Thyroid gland (tissue), 4 donors: ENCODE measurements at regions not wholly inside any gene's neighbourhood (a gene's known extent, or its start where the extent isn't known, plus 50 kb on each side); places are given as distances from the start of the nearest gene placed in this dataset.
"Not testable (repeated sequence)": the region's sequence is repeated elsewhere in the genome, so short reads cannot be mapped to it uniquely, and the experiment has no call there.

Experiments
- DNase-seq, 2 donors: peaks; one replicate each; pipeline ENCODE4 v3.0.0-alpha.2; 2019
- H3K27ac ChIP-seq, 3 donors: fragments of 200-600 bp; sonication (generic); 1 replicate in 2 of 3; 2 replicates in 1 of 3; pipeline ENCODE4 v1.5.1; 2016 to 2019; ENCODE audit warnings: mild to moderate bottlenecking in 1 of 3, moderate library complexity in 1 of 3
- H3K27me3 ChIP-seq: fragments of 200-600 bp; sonication (generic); one replicate; pipeline ENCODE4 v1.5.1; 2019
- H3K36me3 ChIP-seq, 2 donors: fragments of 200-600 bp; sonication (generic); one replicate each; pipeline ENCODE4 v1.5.1; 2016 to 2019
- H3K4me1 ChIP-seq, 2 donors: fragments of 200-600 bp; sonication (generic); one replicate each; pipeline ENCODE4 v1.5.1; 2017 to 2019
- H3K4me3 ChIP-seq, 3 donors: fragments of 200-600 bp; sonication (generic); replicated peaks in 1 of 3; 1 replicate in 2 of 3; 2 replicates in 1 of 3; pipeline ENCODE4 v1.5.1; 2016; ENCODE audit warnings: mild to moderate bottlenecking in 1 of 3
- H3K9me3 ChIP-seq: fragments of 200-600 bp; sonication (generic); one replicate; pipeline ENCODE4 v1.5.1; 2017
- POLR2A ChIP-seq, 2 donors: fragments of 450-650 bp; IDR thresholded peaks; one replicate each; pipeline ENCODE4 v1.6.1; 2017; ENCODE audit warnings: antibody characterized with exemption in 2 of 2, mild to moderate bottlenecking in 2 of 2, moderate library complexity in 1 of 2
- WGBS, 2 donors: methylation state at CpG; one replicate each; pipeline ENCODE4 v1.1.5; 2017; 5-methylcytosine and 5-hydroxymethylcytosine counted together
- intact Hi-C: fragments of 100-400 bp; cut with DNase I; formaldehyde crosslinking; loops from one replicate; pipeline ENCODE4 v1.15.1; 2023
- TF ChIP-seq, protein P1 (sequence below), 6 experiments: fragments of 200-600 bp in 3 of 6; fragments of 450-650 bp in 3 of 6; sonication (generic) in 3 of 6; IDR thresholded peaks; one replicate each; pipeline ENCODE4 v1.5.1; 2016 to 2019; ENCODE audit warnings: antibody characterized with exemption in 6 of 6, mild to moderate bottlenecking in 2 of 6, inconsistent platforms in 1 of 6, moderate library complexity in 1 of 6

- TF ChIP-seq, protein P1, sequence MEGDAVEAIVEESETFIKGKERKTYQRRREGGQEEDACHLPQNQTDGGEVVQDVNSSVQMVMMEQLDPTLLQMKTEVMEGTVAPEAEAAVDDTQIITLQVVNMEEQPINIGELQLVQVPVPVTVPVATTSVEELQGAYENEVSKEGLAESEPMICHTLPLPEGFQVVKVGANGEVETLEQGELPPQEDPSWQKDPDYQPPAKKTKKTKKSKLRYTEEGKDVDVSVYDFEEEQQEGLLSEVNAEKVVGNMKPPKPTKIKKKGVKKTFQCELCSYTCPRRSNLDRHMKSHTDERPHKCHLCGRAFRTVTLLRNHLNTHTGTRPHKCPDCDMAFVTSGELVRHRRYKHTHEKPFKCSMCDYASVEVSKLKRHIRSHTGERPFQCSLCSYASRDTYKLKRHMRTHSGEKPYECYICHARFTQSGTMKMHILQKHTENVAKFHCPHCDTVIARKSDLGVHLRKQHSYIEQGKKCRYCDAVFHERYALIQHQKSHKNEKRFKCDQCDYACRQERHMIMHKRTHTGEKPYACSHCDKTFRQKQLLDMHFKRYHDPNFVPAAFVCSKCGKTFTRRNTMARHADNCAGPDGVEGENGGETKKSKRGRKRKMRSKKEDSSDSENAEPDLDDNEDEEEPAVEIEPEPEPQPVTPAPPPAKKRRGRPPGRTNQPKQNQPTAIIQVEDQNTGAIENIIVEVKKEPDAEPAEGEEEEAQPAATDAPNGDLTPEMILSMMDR (IDR thresholded peaks at IDR 0.05): no peak
- TF ChIP-seq POLR2A (IDR thresholded peaks at IDR 0.05): no peak
- Histone ChIP-seq H3K4me1 (no peaks in the 10 kb centered on the region), H3K27me3 (no peaks in the 10 kb centered on the region), H3K9me3 (no peaks in the 10 kb centered on the region), H3K27ac (no peak overlapping the region), H3K36me3 (no peaks in the 10 kb centered on the region), H3K4me3 (no peak overlapping the region)
- WGBS, 2 donors: 88 to 90% methylated on average over 4 of the region's 4 CpGs
- intact Hi-C loops: no loop called here
- DNase-seq: no peak
These were observed 361.3 kb upstream of the MTNR1B start for GRCh38 chr11:92607969-92608722.

DNA sequence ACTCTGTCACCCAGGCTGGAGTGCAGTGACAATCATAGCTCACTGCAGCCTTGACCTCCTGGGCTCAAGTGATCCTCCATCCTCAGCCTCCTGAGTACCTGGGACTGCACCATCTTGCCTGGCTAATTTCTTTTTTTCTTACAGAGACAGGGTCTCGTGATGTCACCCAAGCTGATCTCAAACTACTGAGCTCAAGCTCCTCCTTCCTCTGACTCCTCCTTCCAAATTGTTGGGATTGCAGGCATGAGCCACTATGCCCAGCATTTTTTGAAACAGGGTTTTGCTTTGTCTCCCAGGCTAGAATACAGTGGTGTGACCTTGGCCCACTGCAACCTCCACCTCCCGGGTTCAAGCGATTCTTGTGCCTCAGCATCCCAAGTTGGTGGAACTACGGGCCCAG, 358.3 kb upstream of the MTNR1B start:
- H3K4me1 ChIP-seq: no peaks in the 10 kb centered on the region
- no peak for TF ChIP-seq POLR2A (IDR thresholded peaks at IDR 0.05)
- TF ChIP-seq, protein P1 (IDR thresholded peaks at IDR 0.05): no peak
- no peak for DNase-seq
- no peaks in the 10 kb centered on the region for H3K9me3 ChIP-seq
- H3K27ac ChIP-seq: no peak overlapping the region
- 96 to 98% methylated on average over 4 of the region's 4 CpGs for WGBS, 2 donors
- intact Hi-C loops: no loop called here
- no peak overlapping the region for H3K4me3 ChIP-seq
- H3K36me3 ChIP-seq: no peaks in the 10 kb centered on the region
- H3K27me3 ChIP-seq: no peaks in the 10 kb centered on the region

DNA sequence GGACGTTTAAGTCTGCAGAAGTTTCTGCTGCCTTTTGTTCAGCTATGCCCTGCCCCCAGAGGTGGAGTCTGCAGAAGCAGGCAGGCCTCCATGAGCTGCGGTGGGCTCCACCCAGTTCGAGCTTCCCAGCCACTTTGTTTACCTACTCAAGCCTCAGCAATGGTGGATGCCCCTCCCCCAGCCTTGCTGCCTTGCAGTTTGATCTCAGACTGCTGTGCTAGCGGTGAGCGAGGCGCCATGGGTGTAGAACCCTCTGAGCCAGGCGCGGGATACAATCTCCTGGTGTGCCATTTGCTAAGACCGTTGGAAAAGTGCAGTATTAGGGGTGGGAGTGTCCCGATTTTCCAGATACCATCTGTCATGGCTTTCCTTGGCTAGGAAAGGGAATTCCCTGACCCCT, 351.4 kb upstream of the MTNR1B start:
- H3K4me1 ChIP-seq, H3K9me3 ChIP-seq, H3K27me3 ChIP-seq, H3K27ac ChIP-seq, DNase-seq, intact Hi-C loops, H3K36me3 ChIP-seq, H3K4me3 ChIP-seq: not testable (repeated sequence)
- 92 to 93% methylated on average over 5 to 10 of the region's 10 CpGs for WGBS, 2 donors

GRCh38 chr11:92623055-92623454, 346.4 kb upstream of the MTNR1B start:
- intact Hi-C loops: no loop called here
- no peak overlapping the region for H3K4me3 ChIP-seq
- no peaks in the 10 kb centered on the region for H3K4me1 ChIP-seq
- no peak for TF ChIP-seq POLR2A (IDR thresholded peaks at IDR 0.05)
- TF ChIP-seq, protein P1 (IDR thresholded peaks at IDR 0.05): no peak
- WGBS, 2 donors: 88 to 100% methylated on average over 1 of the region's 1 CpG
- H3K27me3 ChIP-seq: no peaks in the 10 kb centered on the region
- no peak for DNase-seq
- H3K36me3 ChIP-seq: no peaks in the 10 kb centered on the region
- no peak overlapping the region for H3K27ac ChIP-seq
- no peaks in the 10 kb centered on the region for H3K9me3 ChIP-seq

- H3K36me3 ChIP-seq: no peaks in the 10 kb centered on the region
- intact Hi-C loops: no loop called here
- no peaks in the 10 kb centered on the region for H3K4me1 ChIP-seq
- no peak for TF ChIP-seq POLR2A (IDR thresholded peaks at IDR 0.05)
- TF ChIP-seq, protein P1 (IDR thresholded peaks at IDR 0.05): no peak
- no peak overlapping the region for H3K27ac ChIP-seq
- no peaks in the 10 kb centered on the region for H3K27me3 ChIP-seq
- no peaks in the 10 kb centered on the region for H3K9me3 ChIP-seq
- no peak overlapping the region for H3K4me3 ChIP-seq
- DNase-seq: no peak
- WGBS, 2 donors: 66 to 77% methylated on average over 1 of the region's 1 CpG
These were observed 343.6 kb upstream of the MTNR1B start for GRCh38 chr11:92625894-92626293.
